Nephron progenitor cell (in vitro differentiated cells): ENCODE measurements at regions not wholly inside any gene's neighbourhood (a gene's known extent, or its start where the extent isn't known, plus 50 kb on each side); places are given as distances from the start of the nearest gene placed in this dataset.

ENCODE experiments used
- DNase-seq: peaks from one replicate; pipeline ENCODE4 v3.0.0; 2021
- H3K27ac Mint-ChIP-seq: 2 replicates; pipeline ENCODE4 v1.8.0; 2021; ENCODE audit warnings: mild to moderate bottlenecking, moderate library complexity, mixed read lengths
- H3K27me3 Mint-ChIP-seq: 2 replicates; pipeline ENCODE4 v1.8.0; 2021; ENCODE audit warnings: mild to moderate bottlenecking, low read depth, mixed read lengths; ENCODE audit not compliant: poor library complexity
- H3K36me3 Mint-ChIP-seq: 2 replicates; pipeline ENCODE4 v1.8.0; 2021; ENCODE audit warnings: low read depth, mixed read lengths
- H3K4me1 Mint-ChIP-seq: 2 replicates; pipeline ENCODE4 v1.8.0; 2021; ENCODE audit warnings: mixed read lengths
- H3K4me3 Mint-ChIP-seq: 2 replicates; pipeline ENCODE4 v1.8.0; 2021; ENCODE audit warnings: mild to moderate bottlenecking, moderate library complexity, mixed read lengths
- H3K9me3 Mint-ChIP-seq: 2 replicates; pipeline ENCODE4 v1.8.0; 2021; ENCODE audit warnings: mild to moderate bottlenecking, moderate library complexity, mixed read lengths
- CTCF ChIP-seq: fragments of 200-600 bp; sonication (generic); IDR thresholded peaks from 2 replicates; pipeline ENCODE4 v1.5.0; 2021; ENCODE audit warnings: antibody characterized with exemption

DNA sequence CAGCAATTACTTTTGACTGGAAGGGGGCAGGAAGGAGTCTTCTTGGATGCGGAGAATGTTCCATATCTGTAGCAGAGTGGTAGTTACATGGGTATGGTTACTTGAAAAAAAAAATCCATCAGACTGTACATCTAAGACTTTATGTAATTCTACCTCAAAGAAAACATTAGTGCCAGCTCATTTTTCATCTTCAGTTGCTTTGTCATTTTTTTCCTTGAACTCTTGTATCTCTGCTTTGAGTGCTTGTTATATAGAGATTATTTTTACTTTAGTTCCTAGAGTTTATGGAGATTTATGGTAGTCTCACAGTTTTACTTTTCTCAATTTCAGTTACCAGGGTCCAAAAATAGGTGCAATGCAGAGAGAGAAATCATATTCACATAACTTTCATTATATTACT is 60.0 kb upstream of the ITSN2 start:
- no peak for TF ChIP-seq CTCF
- peaks cover 3% of the 10 kb centered on the region for H3K27me3 Mint-ChIP-seq
- H3K36me3 Mint-ChIP-seq = no peaks in the 10 kb centered on the region
- no peak overlapping the region for H3K27ac Mint-ChIP-seq
- no peak for DNase-seq
- no peak overlapping the region for H3K4me3 Mint-ChIP-seq
- H3K4me1 Mint-ChIP-seq = no peaks in the 10 kb centered on the region
- peaks cover 10% of the 10 kb centered on the region for H3K9me3 Mint-ChIP-seq

- no peaks in the 10 kb centered on the region for H3K36me3 Mint-ChIP-seq
- H3K27me3 Mint-ChIP-seq = no peaks in the 10 kb centered on the region
- no peak for DNase-seq
- no peaks in the 10 kb centered on the region for H3K4me1 Mint-ChIP-seq
- H3K27ac Mint-ChIP-seq = no peak overlapping the region
- TF ChIP-seq CTCF = no peak
- H3K4me3 Mint-ChIP-seq = no peak overlapping the region
- H3K9me3 Mint-ChIP-seq = peaks cover 10% of the 10 kb centered on the region
These were observed 58.0 kb upstream of the ITSN2 start for GRCh38 chr2:24418166-24418841.

- H3K36me3 Mint-ChIP-seq = no peaks in the 10 kb centered on the region
- no peak overlapping the region for H3K4me3 Mint-ChIP-seq
- DNase-seq = no peak
- no peaks in the 10 kb centered on the region for H3K9me3 Mint-ChIP-seq
- H3K27me3 Mint-ChIP-seq = peaks cover 2% of the 10 kb centered on the region
- TF ChIP-seq CTCF = no peak
- peaks cover 17% of the 10 kb centered on the region for H3K4me1 Mint-ChIP-seq
- H3K27ac Mint-ChIP-seq = no peak overlapping the region
These were observed 52.5 kb upstream of the ITSN2 start for GRCh38 chr2:24412812-24413211.

DNA sequence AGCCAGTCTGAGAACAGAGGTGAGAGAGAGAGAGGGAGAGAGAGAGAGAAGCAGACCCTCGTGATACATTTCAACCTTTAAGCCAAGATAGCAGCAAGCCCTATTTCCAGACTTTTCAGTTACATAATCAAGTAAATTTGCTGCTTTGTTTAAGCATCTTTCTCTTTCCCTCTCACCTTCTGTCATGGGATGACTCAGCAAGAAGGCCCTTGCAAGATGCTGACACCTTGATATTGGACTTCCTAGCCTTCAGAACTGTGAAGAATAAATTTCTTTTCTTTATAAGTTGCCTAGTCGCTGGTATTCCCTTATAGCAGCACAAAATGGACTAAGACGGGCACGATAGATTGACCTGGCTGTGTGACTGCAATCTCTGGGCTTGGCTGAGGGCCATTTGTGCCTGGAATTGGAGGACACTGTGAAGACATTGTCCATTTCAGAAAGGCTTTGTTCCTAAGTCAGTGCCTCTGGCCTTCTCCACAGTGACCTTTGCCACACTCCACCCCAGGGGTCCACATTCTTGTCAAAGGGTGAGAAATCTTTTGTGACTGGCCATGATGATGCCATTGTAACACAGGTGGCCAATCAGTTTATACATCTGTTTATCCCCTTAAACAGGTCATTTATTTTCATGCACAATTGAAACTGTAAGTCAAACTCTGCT is 51.3 kb upstream of the ITSN2 start:
- Mint-ChIP-seq H3K27ac (no peak overlapping the region), H3K4me3 (no peak overlapping the region), H3K36me3 (no peaks in the 10 kb centered on the region), H3K4me1 (peaks cover 17% of the 10 kb centered on the region), H3K9me3 (no peaks in the 10 kb centered on the region), H3K27me3 (peaks cover 2% of the 10 kb centered on the region)
- no peak for DNase-seq
- TF ChIP-seq CTCF = no peak

- Mint-ChIP-seq H3K27me3 (peaks cover 2% of the 10 kb centered on the region), H3K4me3 (no peak overlapping the region), H3K9me3 (no peaks in the 10 kb centered on the region), H3K36me3 (no peaks in the 10 kb centered on the region), H3K4me1 (peaks cover 17% of the 10 kb centered on the region), H3K27ac (no peak overlapping the region)
- TF ChIP-seq CTCF = no peak
- DNase-seq = no peak
These were observed 50.6 kb upstream of the ITSN2 start for GRCh38 chr2:24410976-24411375.
